HG03045 (cell line): ENCODE measurements at regions not wholly inside any gene's neighbourhood (a gene's known extent, or its start where the extent isn't known, plus 50 kb on each side); places are given as distances from the start of the nearest gene placed in this dataset.

Experiments used
- ATAC-seq: cut with Tn5 transposase; IDR thresholded peaks from one replicate; pipeline ENCODE4 v1.9.1; 2021; ENCODE audit warnings: mild to moderate bottlenecking, moderate library complexity; ENCODE audit not compliant: unreplicated experiment

DNA sequence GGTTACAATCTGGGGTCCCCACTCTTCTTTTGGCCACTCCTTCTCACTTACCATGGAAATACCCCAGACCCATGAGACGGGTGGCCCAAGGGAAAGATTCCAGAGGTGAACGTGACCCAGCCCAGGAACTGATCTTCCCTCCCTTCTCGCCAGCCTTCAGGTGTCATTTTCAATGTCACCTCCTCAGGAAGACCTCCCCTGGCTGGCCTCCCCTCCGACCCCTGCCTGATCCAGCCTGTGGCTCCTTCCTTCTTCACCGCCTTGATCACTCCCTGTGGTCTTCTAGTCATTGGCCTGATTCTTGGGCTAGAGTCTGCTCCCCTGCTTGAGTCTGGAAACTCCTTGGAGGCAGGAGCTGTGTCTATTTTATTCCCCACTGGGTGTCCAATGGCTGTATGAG lies 146.1 kb downstream of the SMAD6 start:
- ATAC-seq, result no peak

DNA sequence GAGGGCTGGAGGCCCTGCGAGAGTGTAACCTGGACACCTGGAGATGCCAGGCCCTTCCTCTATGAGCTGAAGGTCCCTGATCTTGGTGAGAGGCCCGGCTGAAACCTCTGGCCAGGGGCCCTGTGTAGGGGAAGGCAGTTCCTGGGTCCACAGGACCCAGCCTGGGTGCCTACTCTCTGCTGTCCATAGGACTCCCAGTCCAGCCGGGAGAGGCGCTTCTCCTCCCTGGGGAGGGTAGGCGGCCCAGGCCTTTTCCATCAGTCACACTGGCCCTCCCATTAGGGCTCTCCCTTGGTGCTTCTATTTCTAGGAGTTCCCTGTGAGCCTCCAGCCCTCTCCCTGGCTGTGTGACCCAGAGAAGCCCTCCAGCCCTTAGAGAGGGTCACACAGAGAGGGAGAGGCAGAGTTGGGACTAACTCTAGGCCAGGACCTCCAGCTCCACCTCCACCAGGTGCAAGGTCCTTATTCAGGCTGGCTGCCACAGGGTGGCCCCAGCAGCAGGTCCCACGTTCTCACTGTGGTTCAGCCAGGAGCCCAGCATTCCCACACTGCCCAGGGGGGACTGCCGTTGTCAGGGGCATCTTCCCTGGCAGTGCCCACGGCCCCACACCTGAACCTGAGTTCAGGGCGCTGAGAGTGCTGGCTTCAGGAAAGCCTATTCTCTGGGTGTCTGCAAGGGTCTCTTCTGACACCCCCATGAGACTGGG lies 146.8 kb downstream of the SMAD6 start:
- ATAC-seq, result no peak

DNA sequence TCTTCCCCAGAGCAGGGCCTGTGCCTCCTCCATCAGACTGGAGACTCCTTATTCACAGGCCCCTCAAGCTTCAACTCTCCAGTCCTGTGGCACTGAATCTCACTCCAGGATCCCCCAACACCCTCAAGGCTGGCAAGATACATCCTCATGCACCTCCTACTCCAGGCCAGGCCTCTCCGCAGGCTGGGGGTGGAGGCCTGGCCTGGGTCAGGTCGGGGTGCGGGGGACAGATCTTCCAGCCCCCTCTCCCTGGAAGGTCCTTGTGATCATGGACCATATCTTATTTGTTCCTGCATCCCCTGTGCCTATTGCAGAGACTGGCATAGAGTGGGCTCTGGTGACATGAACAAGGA lies 147.3 kb downstream of the SMAD6 start:
- ATAC-seq, result no peak

- ATAC-seq, result no peak
Measured at GRCh38 chr15:66849746-66850077, 147.7 kb downstream of the SMAD6 start.

DNA sequence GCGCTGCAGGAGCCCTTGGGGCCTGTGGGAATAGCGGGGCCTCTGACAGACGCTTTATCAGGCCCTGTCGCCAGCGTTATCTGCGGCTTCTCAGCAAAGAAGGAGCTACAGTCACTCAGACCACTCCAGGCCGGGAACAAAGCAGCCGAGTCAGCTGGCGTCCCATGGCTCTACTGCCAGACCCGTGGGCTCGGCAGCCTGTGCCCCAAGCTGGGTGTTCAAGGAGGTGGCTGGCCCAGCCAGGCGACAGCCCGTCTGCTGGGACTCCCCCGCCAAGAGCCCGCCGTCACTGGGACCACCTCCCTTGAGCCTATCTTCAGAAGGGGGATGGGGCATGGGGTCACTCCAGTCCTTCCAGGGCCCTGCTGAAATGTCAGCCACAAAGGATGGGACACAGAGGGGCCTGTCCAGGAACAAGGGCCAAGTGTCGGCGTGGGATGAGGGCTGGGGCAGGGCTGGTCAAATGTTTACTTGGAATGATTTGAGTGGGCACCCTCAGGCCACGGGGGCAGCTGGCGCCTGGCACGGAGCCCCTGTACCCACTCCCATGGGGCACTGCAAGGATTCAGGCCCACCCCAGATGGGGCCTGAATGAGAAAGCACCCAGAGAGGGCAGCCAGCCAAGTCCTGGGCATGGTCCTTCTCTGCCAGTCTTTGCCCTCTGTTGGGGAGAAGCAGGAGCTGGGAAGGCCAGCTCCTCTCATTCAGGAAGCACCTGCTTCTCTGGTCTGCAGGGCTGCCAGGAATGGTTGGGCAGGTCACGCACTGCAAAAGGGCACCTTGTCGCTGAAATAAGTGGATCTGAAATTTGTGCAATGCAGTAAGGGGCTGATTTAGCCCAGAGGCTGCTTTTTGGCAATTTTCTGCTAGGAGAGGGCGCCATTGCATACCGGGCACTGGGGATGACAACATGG lies 148.3 kb downstream of the SMAD6 start:
- no peak for ATAC-seq

GRCh38 chr15:66850996-66851310 lies 148.9 kb downstream of the SMAD6 start:
- no peak for ATAC-seq

DNA sequence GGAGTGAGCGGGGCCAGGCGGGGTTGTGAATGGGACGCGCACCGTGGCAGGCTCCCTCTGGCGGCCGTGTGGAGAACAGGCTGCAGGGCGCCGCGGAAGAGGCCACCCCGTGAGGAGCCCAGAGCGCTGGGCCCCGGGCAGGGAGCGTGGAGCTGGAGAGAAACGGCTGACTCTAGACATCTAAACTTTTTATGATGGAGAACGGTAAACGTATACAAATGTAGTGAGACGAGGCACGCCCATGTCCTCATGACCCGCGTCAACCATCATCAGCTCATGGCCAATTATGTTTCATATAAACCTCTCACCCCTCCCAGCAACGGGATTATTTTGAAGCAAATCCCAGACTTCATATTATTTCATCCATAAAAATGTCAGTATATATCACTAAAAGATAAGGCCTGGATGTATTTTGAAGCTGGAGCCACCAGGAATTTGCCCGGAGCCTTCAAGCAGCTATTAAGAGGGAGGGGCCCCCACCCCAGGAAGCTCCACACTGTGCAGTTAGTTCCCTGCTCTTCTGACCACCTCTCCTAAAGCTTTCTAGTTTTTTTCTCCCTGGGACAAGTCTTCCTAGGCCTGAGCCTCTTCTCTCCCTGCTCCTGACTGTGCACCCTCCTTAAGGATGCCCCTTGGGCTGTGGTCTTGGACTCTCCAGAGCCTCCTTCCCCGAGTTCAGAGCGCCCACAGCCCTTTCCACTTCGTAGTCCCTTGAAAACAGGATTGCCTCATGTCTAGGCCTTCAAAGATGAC lies 149.5 kb downstream of the SMAD6 start:
- ATAC-seq, result peak; percentile 76

GRCh38 chr15:66852064-66852905 lies 150.2 kb downstream of the SMAD6 start:
- no peak for ATAC-seq

GRCh38 chr15:66854012-66854965 lies 152.3 kb downstream of the SMAD6 start:
- ATAC-seq, result no peak

GRCh38 chr15:66855041-66855440 lies 153.0 kb downstream of the SMAD6 start:
- no peak for ATAC-seq

DNA sequence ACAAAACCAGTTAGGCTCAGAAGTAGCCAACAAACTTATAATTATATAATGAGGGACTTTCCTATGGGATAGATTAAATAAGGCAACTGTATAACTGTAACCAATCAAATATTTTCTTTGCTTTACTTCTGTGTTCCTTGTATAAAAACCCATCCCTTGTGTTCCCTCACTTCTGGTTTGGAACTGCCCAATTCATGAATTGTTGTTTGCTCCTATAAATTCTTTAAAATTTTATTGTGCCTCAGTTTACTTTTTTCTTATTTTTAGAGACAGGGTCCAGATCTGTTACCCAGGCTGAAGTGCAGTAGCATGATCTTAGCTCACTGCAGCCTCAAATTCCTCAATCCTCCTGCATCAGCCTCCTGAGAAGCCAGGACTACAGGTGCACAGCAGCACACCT lies 155.7 kb downstream of the SMAD6 start:
- no peak for ATAC-seq

GRCh38 chr15:66858423-66859207 lies 156.6 kb downstream of the SMAD6 start:
- no peak for ATAC-seq

GRCh38 chr15:66859688-66860253 lies 157.7 kb downstream of the SMAD6 start:
- no peak for ATAC-seq

DNA sequence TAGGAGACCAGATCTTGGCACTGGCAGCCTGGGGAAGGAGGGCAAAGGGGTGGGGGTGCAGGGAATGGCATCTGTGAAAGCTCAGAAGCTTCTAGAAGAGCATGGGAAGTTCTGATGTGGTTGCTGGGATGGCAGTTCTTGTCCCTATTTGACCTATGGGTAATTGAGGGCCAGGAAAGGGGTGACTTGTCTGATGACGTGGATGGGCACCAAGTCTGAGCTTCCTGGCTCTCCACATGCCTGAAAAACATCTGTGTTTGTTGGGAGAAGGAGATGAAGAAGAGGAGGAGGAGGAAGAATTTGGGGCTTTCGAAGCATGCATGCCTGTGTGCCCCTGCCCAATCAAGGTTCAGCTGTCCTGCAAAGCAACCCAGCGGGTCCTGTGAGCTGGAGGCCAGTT lies 158.8 kb downstream of the SMAD6 start:
- no peak for ATAC-seq

DNA sequence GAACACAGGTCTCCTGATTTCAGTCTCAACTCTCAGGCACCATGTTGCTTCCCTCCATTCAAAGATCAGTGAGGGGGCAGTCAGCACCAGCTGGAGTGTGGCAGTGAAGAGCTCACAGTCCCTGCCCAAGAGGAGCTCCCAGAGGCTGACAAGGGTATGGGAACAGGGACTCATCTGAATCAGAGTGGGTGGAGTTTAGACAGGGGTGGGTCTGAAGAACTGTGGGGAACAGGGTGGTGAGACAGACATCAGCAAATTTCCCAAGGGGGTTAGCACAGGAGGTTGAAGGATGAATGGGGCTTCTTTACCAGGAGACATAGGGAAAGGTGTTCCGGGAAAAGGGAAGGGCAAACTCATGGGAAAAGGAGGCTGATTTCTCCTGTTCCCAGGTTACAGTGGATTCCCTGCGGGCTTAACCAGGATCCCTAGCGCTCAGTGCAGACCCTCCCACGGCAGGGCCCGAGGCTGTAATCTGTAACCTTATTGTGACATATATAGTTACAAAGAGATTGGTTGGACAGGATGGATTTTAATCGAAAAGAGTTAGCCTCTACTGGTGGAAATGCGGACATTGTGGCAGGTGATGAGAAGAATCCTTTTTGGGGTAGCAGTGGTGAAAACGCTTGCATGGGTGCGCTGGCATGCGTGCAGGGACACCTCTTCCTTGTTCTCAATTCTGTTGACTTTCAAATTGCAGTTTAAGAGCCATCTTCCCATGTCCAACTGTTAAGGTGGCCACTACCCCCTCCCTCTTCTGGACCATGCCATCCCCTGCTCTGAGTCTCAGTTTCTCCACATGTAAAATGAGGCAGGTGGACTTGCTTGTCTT lies 160.3 kb downstream of the SMAD6 start:
- no peak for ATAC-seq

DNA sequence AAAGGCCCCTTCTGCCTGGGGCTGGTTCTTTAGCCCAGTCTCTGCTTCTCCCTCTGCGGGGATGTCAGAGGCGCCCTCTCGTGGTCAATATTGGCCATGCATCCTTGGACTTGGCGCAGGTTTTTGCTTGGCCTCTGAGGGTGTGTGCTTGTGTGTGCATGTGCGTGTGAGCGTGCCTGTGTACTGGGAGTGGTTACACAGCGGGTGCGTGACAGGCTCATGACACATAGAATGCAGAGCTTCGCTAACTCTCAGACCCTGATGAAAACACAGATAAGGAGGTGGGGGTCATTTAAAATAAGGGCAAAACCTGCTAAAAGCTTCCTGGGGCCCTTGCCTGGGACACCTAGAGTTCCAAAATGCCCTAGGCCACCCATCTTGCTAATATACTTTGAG lies 160.9 kb downstream of the SMAD6 start:
- no peak for ATAC-seq

- no peak for ATAC-seq
Measured at GRCh38 chr15:66863390-66864085, 161.5 kb downstream of the SMAD6 start.
